Ovary (tissue), 7 donors: ENCODE measurements at regions not wholly inside any gene's neighbourhood (a gene's known extent, or its start where the extent isn't known, plus 50 kb on each side); places are given as distances from the start of the nearest gene placed in this dataset.

ENCODE experiments used
- DNase-seq, 5 donors: peaks; one replicate each; pipeline ENCODE4 v3.0.0-alpha.2; 2019 to 2020
- H3K27ac ChIP-seq, 2 donors: fragments of 200-600 bp; one replicate each; pipeline versions ENCODE4 v1.5.1 to v1.8.0; 2019 to 2022
- H3K27me3 ChIP-seq: fragments of 200-600 bp; one replicate; pipeline ENCODE4 v1.8.0; 2022
- H3K36me3 ChIP-seq: fragments of 200-600 bp; sonication (generic); one replicate; pipeline ENCODE4 v1.5.1; 2019
- H3K4me1 ChIP-seq: one replicate; pipeline ENCODE4 v1.8.1; 2013; ENCODE audit warnings: mild to moderate bottlenecking, moderate library complexity; ENCODE audit not compliant: insufficient read depth
- H3K4me3 ChIP-seq: fragments of 200-600 bp; sonication (generic); one replicate; pipeline ENCODE4 v1.5.1; 2017
- H3K9me3 ChIP-seq, 2 donors: fragments of 200-600 bp in 1 of 2; sonication (generic) in 1 of 2; one replicate each; pipeline versions ENCODE4 v1.5.1 to v1.8.1; 2013 to 2019; ENCODE audit warnings: mild to moderate bottlenecking in 1 of 2, moderate library complexity in 1 of 2
- CTCF ChIP-seq, 3 donors: fragments of 450-650 bp in 2 of 3; fragments of 200-600 bp in 1 of 3; IDR thresholded peaks; one replicate each; pipeline versions ENCODE4 v1.5.1 to v1.8.0; 2016 to 2022; ENCODE audit warnings: antibody characterized with exemption in 3 of 3, mild to moderate bottlenecking in 1 of 3
- EP300 ChIP-seq: sonication (generic); formaldehyde crosslinking; IDR thresholded peaks from one replicate; pipeline ENCODE4 v1.6.1; 2017; ENCODE audit warnings: antibody characterized with exemption
- POLR2A ChIP-seq: fragments of 450-650 bp; IDR thresholded peaks from one replicate; pipeline ENCODE4 v1.6.1; 2017; ENCODE audit warnings: antibody characterized with exemption, mild to moderate bottlenecking, moderate library complexity
- WGBS, 3 donors: extraction: QIAGEN DNeasy Blood & Tissue Kit in 1 of 3; methylation state at CpG; one replicate each; pipeline versions ENCODE4 v1.1.5 to v1.1.7; 2013 to 2017; 5-methylcytosine and 5-hydroxymethylcytosine counted together
- intact Hi-C, 4 donors: fragments of 100-400 bp; cut with DNase I; formaldehyde crosslinking; loops; one replicate each; pipeline versions ENCODE4 v1.11.0 to v1.15.1; 2022 to 2023
- donor health status: DM: no; HTN: no; CAD: no; lungs with moderate emphysema.
- donor health status: DM: no; HTN: no; CAD: no.
- donor health status: Bipolar disorder and iron deficiency.
- donor health status: DM: no; HTN: no; CAD: no.
- donor health status: DM: yes; HTN: yes; CAD: no.

GRCh38 chrX:65846974-65847373, 179.5 kb downstream of the MSN start:
- H3K27ac ChIP-seq, result no peak overlapping the region
- no peaks in the 10 kb centered on the region for H3K9me3 ChIP-seq
- H3K4me1 ChIP-seq, result no peaks in the 10 kb centered on the region
- WGBS, 3 donors, result 27 to 40% (median 30%) methylated on average over 2 of the region's 2 CpGs
- no peaks in the 10 kb centered on the region for H3K36me3 ChIP-seq
- no peak for DNase-seq
- TF ChIP-seq CTCF (IDR thresholded peaks at IDR 0.05) (no peak), EP300 (no peak), POLR2A (no peak)
- H3K4me3 ChIP-seq, result no peak overlapping the region
- intact Hi-C loops, result no loop called here
- H3K27me3 ChIP-seq, result no peaks in the 10 kb centered on the region

- no peaks in the 10 kb centered on the region for H3K27me3 ChIP-seq
- intact Hi-C loops, result no loop called here
- H3K4me1 ChIP-seq, result no peaks in the 10 kb centered on the region
- no peak for DNase-seq
- H3K9me3 ChIP-seq, result no peaks in the 10 kb centered on the region
- H3K27ac ChIP-seq, result no peak overlapping the region
- no peaks in the 10 kb centered on the region for H3K36me3 ChIP-seq
- no peak overlapping the region for H3K4me3 ChIP-seq
- 69 to 83% (median 73%) methylated on average over 2 of the region's 2 CpGs for WGBS, 3 donors
- TF ChIP-seq CTCF (IDR thresholded peaks at IDR 0.05) (no peak), EP300 (no peak), POLR2A (no peak)
Measured at GRCh38 chrX:65841263-65841662, 173.8 kb downstream of the MSN start.

- Histone ChIP-seq H3K27ac (no peak overlapping the region), H3K27me3 (no peaks in the 10 kb centered on the region), H3K36me3 (no peaks in the 10 kb centered on the region), H3K4me3 (no peak overlapping the region), H3K4me1 (no peaks in the 10 kb centered on the region), H3K9me3 (no peaks in the 10 kb centered on the region)
- intact Hi-C loops, result no loop called here
- DNase-seq, result no peak
- 61 to 82% (median 71%) methylated on average over 3 of the region's 3 CpGs for WGBS, 3 donors
- TF ChIP-seq POLR2A, result no peak
- TF ChIP-seq EP300, result no peak
- TF ChIP-seq CTCF (IDR thresholded peaks at IDR 0.05), result no peak
Measured at GRCh38 chrX:65838674-65839073, 171.2 kb downstream of the MSN start.

- H3K27ac ChIP-seq, result no peak overlapping the region
- TF ChIP-seq EP300, result no peak
- no peak for TF ChIP-seq CTCF (IDR thresholded peaks at IDR 0.05)
- TF ChIP-seq POLR2A, result no peak
- H3K4me1 ChIP-seq, result no peaks in the 10 kb centered on the region
- 73 to 85% (median 74%) methylated on average over 4 of the region's 4 CpGs for WGBS, 3 donors
- H3K27me3 ChIP-seq, result no peaks in the 10 kb centered on the region
- no peaks in the 10 kb centered on the region for H3K36me3 ChIP-seq
- intact Hi-C loops, result no loop called here
- no peak overlapping the region for H3K4me3 ChIP-seq
- no peaks in the 10 kb centered on the region for H3K9me3 ChIP-seq
- DNase-seq, result no peak
Measured at GRCh38 chrX:65837875-65838549, 170.6 kb downstream of the MSN start.
